HepG2 (cell line): ENCODE measurements at regions not wholly inside any gene's neighbourhood (a gene's known extent, or its start where the extent isn't known, plus 50 kb on each side); places are given as distances from the start of the nearest gene placed in this dataset.

Experiments used
- ATAC-seq: fragments of 200-7000 bp; cut with Tn5 transposase; 3 replicates; pipeline ENCODE4 v1.9.1; 2020; ENCODE audit warnings: mild to moderate bottlenecking, moderate library complexity
- BruUV-seq: library from RNA; stranded (reverse); fragments of 400-500 nt; replicated peaks from 2 replicates; lab custom pipeline; 2021; lab: Mats Ljungman, UMichigan
- CTCF ChIA-PET: fragments of 300-600 bp; formaldehyde crosslinking; extraction: SDS; loops from one replicate; lab custom pipeline; 2021; ENCODE audit warnings: low total read pairs, inconsistent platforms, low intra/inter-chr PET ratio; lab: Yijun Ruan, JAX
- POLR2A ChIA-PET: fragments of 350-600 bp; sonication (Branson Sonifier 250); formaldehyde crosslinking; loops from one replicate; lab custom pipeline; 2020; ENCODE audit warnings: antibody characterized with exemption, inconsistent platforms; lab: Yijun Ruan, JAX
- DNase-seq: peaks from one replicate; pipeline ENCODE4 v3.0.0-alpha.2; 2015; ENCODE audit warnings: low spot score
- FAIRE-seq: peaks from 3 replicates; lab custom pipeline; 2011; peaks lifted over from hg19 to GRCh38; lab: Jason Lieb, UNC
- H2AFZ ChIP-seq: one replicate; pipeline ENCODE4 v1.6.1; 2011; ENCODE audit warnings: low read length, inconsistent platforms
- H3K27ac ChIP-seq: fragments of 300-600 bp; 3 replicates; pipeline ENCODE4 v1.8.0; 2011; ENCODE audit warnings: mixed run types, mild to moderate bottlenecking, mixed read lengths, low read length, inconsistent platforms; ENCODE audit not compliant: insufficient read depth; ENCODE audit errors: extremely low read length
- H3K27me3 ChIP-seq, 2 experiments: fragments of 200-600 bp in 1 of 2; 2 replicates in 1 of 2; 3 replicates in 1 of 2; pipeline versions ENCODE4 v1.6.0 to v1.8.0; 2011; ENCODE audit warnings: low read length in 2 of 2, mild to moderate bottlenecking in 2 of 2, moderate library complexity in 2 of 2, inconsistent platforms in 1 of 2; ENCODE audit not compliant: insufficient read depth in 2 of 2, control insufficient read depth in 1 of 2
- H3K36me3 ChIP-seq, 2 experiments: fragments of 200-600 bp in 1 of 2; replicated peaks in 1 of 2; 2 replicates in 1 of 2; 3 replicates in 1 of 2; pipeline versions ENCODE4 v1.5.1 to v1.8.0; 2011; ENCODE audit warnings: low read length in 2 of 2, inconsistent platforms in 1 of 2; ENCODE audit not compliant: insufficient read depth in 2 of 2, control insufficient read depth in 1 of 2
- H3K4me1 ChIP-seq: 2 replicates; pipeline ENCODE4 v1.5.1; 2012; ENCODE audit warnings: low read length, inconsistent platforms; ENCODE audit not compliant: insufficient read depth
- H3K4me2 ChIP-seq: 2 replicates; pipeline ENCODE4 v1.6.0; 2011; ENCODE audit warnings: low read depth, low read length, inconsistent platforms
- H3K4me3 ChIP-seq, 3 experiments: fragments of 200-600 bp in 1 of 3; sonication (generic), shearing (Covaris generic) in 1 of 3; replicated peaks in 1 of 3; 2 replicates each; pipeline ENCODE4 v1.5.1; 2011 to 2016; ENCODE audit warnings: low read length in 3 of 3, inconsistent platforms in 2 of 3, low read depth in 2 of 3, mild to moderate bottlenecking in 2 of 3, control low read depth in 1 of 3, mixed read lengths in 1 of 3; ENCODE audit not compliant: insufficient read depth in 1 of 3
- H3K79me2 ChIP-seq: one replicate; pipeline ENCODE4 v1.6.1; 2011; ENCODE audit warnings: low read length, inconsistent platforms; ENCODE audit not compliant: insufficient read depth
- H3K9ac ChIP-seq: 2 replicates; pipeline ENCODE4 v1.6.0; 2011; ENCODE audit warnings: mild to moderate bottlenecking, low read depth, low read length, inconsistent platforms; ENCODE audit not compliant: insufficient read depth
- H3K9me3 ChIP-seq: 2 replicates; pipeline ENCODE4 v1.5.1; 2012; ENCODE audit warnings: mild to moderate bottlenecking, low read length
- H4K20me1 ChIP-seq: 2 replicates; pipeline ENCODE4 v1.6.0; 2011; ENCODE audit warnings: inconsistent platforms, mild to moderate bottlenecking, low read length, moderate library complexity; ENCODE audit not compliant: insufficient read depth
- CREB1 ChIP-seq, 2 experiments: fragments of 450-650 bp in 1 of 2; IDR thresholded peaks; 2 replicates each; pipeline ENCODE4 v1.6.1; 2016 to 2017; ENCODE audit warnings: control low read depth in 1 of 2, mild to moderate bottlenecking in 1 of 2, missing compliant biosample characterization in 1 of 2, missing genetic modification characterization in 1 of 2
- FOSL2 ChIP-seq: sonication (generic); formaldehyde crosslinking; IDR thresholded peaks from 2 replicates; pipeline ENCODE4 v1.4.0; 2020; ENCODE audit warnings: missing genetic modification reagents
- JUN ChIP-seq: sonication (generic); formaldehyde crosslinking; IDR thresholded peaks from 2 replicates; pipeline ENCODE4 v1.4.0; 2020; ENCODE audit warnings: mild to moderate bottlenecking, missing genetic modification reagents
- MXI1 ChIP-seq: IDR thresholded peaks from 3 replicates; pipeline ENCODE4 v1.6.1; 2012; ENCODE audit warnings: low read depth, low read length, inconsistent platforms, borderline replicate concordance
- PCBP2 ChIP-seq: fragments of 200-400 bp; formaldehyde crosslinking; optimal IDR thresholded peaks from 2 replicates; pipeline ENCODE3; 2018; ENCODE audit warnings: low read length, low read depth; ENCODE audit not compliant: poor library complexity, severe bottlenecking
- TOE1 ChIP-seq: sonication (generic); formaldehyde crosslinking; IDR thresholded peaks from 2 replicates; pipeline ENCODE4 v1.4.0; 2020; ENCODE audit warnings: mild to moderate bottlenecking, missing genetic modification reagents
- ZC3H4 ChIP-seq: sonication (generic); formaldehyde crosslinking; IDR thresholded peaks from 2 replicates; pipeline ENCODE4 v1.4.0; 2020; ENCODE audit warnings: missing genetic modification reagents, borderline replicate concordance
- ZNF136 ChIP-seq: sonication (generic); formaldehyde crosslinking; IDR thresholded peaks from 2 replicates; pipeline ENCODE4 v1.8.1; 2022; ENCODE audit warnings: low read depth, mild to moderate bottlenecking, moderate library complexity, missing genetic modification reagents
- ZNF296 ChIP-seq: sonication (generic); formaldehyde crosslinking; conservative IDR thresholded peaks from 2 replicates; pipeline ENCODE4 v1.5.0; 2020; ENCODE audit warnings: mild to moderate bottlenecking, missing genetic modification reagents
- ZNF33A ChIP-seq: sonication (generic); formaldehyde crosslinking; IDR thresholded peaks from 2 replicates; pipeline ENCODE4 v1.5.1; 2020; ENCODE audit warnings: missing genetic modification reagents, mild to moderate bottlenecking, moderate library complexity, borderline replicate concordance
- WGBS: methylation state at CpG from one replicate; pipeline ENCODE4 v1.1.6; 2017; ENCODE audit warnings: low lambda C conversion rate; 5-methylcytosine and 5-hydroxymethylcytosine counted together
- in situ Hi-C: cut with HindIII; loops from 2 replicates; pipeline ENCODE4 v1.10.0; 2017; ENCODE audit warnings: low pct_unique_long_range_greater_than_20kb; ENCODE audit not compliant: extremely low pct_ligation_motif_present
- intact Hi-C: fragments of 100-400 bp; cut with micrococcal nuclease; formaldehyde crosslinking; loops from one replicate; pipeline ENCODE4 v1.10.0; 2022; ENCODE audit not compliant: unreplicated experiment
- TF ChIP-seq, protein P1 (sequence below): sonication (generic); formaldehyde crosslinking; IDR thresholded peaks from 2 replicates; pipeline ENCODE4 v1.4.0; 2020; ENCODE audit warnings: missing genetic modification reagents, mild to moderate bottlenecking, borderline replicate concordance
- TF ChIP-seq, protein P2 (sequence below): sonication (generic); formaldehyde crosslinking; IDR thresholded peaks from 2 replicates; pipeline ENCODE4 v1.5.0; 2020; ENCODE audit warnings: mild to moderate bottlenecking, missing genetic modification reagents, borderline replicate concordance
- TF ChIP-seq, protein P3 (sequence below): IDR thresholded peaks from 2 replicates; pipeline ENCODE4 v1.6.1; 2016; ENCODE audit warnings: mild to moderate bottlenecking, missing biosample characterization, missing genetic modification reagents

DNA sequence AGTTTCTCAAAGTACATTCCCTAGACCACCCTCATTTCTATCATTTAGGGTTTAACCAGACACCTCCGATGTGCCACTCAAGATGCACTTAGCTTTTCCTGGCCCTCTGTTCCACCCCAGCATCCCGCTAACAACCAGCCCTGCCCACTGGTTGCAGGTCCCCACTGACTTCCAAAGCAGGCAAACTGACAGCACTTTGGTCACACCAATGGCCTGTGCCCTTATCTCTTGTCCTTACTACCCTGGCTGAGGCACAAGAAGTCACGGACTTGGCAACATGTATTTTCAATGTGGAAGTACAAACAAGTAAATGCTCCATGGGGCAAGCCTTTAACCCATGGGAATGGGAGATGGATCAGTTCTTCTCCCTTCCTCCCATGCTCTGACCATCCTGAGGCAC is 357.1 kb downstream of the OMA1 start:
- no TSS peak for BruUV-seq
- H3K4me1 ChIP-seq = no peaks in the 10 kb centered on the region
- H3K4me2 ChIP-seq = no peak overlapping the region
- no peaks in the 10 kb centered on the region for H3K36me3 ChIP-seq
- in situ Hi-C loops = no loop called here
- no peaks in the 10 kb centered on the region for H3K79me2 ChIP-seq
- FAIRE-seq = no peak
- H4K20me1 ChIP-seq = no peaks in the 10 kb centered on the region
- TF ChIP-seq, protein P1, sequence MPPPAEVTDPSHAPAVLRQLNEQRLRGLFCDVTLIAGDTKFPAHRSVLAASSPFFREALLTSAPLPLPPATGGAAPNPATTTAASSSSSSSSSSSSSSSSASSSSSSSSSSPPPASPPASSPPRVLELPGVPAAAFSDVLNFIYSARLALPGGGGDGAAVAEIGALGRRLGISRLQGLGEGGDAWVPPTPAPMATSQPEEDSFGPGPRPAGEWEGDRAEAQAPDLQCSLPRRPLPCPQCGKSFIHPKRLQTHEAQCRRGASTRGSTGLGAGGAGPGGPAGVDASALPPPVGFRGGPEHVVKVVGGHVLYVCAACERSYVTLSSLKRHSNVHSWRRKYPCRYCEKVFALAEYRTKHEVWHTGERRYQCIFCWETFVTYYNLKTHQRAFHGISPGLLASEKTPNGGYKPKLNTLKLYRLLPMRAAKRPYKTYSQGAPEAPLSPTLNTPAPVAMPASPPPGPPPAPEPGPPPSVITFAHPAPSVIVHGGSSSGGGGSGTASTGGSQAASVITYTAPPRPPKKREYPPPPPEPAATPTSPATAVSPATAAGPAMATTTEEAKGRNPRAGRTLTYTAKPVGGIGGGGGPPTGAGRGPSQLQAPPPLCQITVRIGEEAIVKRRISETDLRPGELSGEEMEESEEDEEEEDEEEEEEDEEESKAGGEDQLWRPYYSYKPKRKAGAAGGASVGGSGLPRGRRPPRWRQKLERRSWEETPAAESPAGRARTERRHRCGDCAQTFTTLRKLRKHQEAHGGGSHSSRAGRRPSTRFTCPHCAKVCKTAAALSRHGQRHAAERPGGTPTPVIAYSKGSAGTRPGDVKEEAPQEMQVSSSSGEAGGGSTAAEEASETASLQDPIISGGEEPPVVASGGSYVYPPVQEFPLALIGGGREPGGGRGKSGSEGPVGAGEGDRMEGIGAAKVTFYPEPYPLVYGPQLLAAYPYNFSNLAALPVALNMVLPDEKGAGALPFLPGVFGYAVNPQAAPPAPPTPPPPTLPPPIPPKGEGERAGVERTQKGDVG (CRISPR knock-in tag) = no peak
- TF ChIP-seq ZNF296 (CRISPR knock-in tag) (no peak), ZNF33A (CRISPR knock-in tag) (no peak), ZNF136 (CRISPR knock-in tag) (no peak), JUN (CRISPR knock-in tag) (no peak), TOE1 (no peak), FOSL2 (no peak), CREB1 (IDR thresholded peaks at IDR 0.05) (no peak), CREB1 (CRISPR knock-in tag; IDR thresholded peaks at IDR 0.05) (no peak), PCBP2 (no peak), ZC3H4 (no peak), MXI1 (no peak)
- TF ChIP-seq, protein P2, sequence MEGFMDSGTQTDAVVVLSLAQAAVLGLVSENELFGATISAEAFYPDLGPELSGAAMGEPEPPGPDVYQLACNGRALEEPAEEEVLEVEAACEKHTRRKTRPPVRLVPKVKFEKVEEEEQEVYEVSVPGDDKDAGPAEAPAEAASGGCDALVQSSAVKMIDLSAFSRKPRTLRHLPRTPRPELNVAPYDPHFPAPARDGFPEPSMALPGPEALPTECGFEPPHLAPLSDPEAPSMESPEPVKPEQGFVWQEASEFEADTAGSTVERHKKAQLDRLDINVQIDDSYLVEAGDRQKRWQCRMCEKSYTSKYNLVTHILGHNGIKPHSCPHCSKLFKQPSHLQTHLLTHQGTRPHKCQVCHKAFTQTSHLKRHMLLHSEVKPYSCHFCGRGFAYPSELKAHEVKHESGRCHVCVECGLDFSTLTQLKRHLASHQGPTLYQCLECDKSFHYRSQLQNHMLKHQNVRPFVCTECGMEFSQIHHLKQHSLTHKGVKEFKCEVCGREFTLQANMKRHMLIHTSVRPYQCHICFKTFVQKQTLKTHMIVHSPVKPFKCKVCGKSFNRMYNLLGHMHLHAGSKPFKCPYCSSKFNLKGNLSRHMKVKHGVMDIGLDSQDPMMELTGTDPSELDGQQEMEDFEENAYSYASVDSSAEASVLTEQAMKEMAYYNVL (CRISPR knock-in tag) = no peak
- TF ChIP-seq, protein P3, sequence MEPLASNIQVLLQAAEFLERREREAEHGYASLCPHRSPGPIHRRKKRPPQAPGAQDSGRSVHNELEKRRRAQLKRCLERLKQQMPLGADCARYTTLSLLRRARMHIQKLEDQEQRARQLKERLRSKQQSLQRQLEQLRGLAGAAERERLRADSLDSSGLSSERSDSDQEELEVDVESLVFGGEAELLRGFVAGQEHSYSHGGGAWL = no peak
- TF ChIP-seq, all 625 proteins: peak for 0
- H3K27ac ChIP-seq = no peak overlapping the region
- CTCF ChIA-PET = no interaction called here
- H2AFZ ChIP-seq = no peak overlapping the region
- intact Hi-C loops = no loop called here
- no peaks in the 10 kb centered on the region for H3K9me3 ChIP-seq
- H3K9ac ChIP-seq = no peak overlapping the region
- no peak for DNase-seq
- ATAC-seq = no peak
- no peak overlapping the region for H3K4me3 ChIP-seq
- WGBS = 31% methylated on average over 3 of the region's 3 CpGs
- no peaks in the 10 kb centered on the region for H3K27me3 ChIP-seq
- POLR2A ChIA-PET = no interaction called here
